ENCODE measurements at regions not wholly inside any gene's neighbourhood (a gene's known extent, or its start where the extent isn't known, plus 50 kb on each side); places are given as distances from the start of the nearest gene placed in this dataset.

DNA sequence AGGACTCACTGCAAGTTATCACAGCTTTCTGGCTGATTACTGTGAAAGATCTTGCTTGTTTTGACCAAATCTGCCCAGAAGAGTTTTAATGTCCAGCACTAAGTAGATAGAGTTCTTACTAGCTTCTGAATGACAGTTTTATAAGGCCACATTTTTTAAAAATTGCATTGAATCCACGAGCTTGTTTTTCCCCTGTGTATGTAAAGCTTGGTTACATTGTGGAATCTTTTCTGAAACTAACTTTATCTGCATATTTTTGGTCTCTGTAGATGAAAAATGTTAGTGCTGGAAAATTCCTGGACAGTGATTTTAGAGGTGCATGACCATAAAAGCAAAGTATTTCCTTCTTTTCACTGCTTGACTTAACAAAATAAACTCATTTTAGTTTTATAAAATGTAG, 650.3 kb upstream of the FAM241A start:
- Histone ChIP-seq H3K4me2 (ENCODE audit: insufficient read depth, low read length) (no peak overlapping the region), H2AFZ (ENCODE audit: low read depth, low read length) (no peak overlapping the region), H3K36me3 (ENCODE audit: control insufficient read depth in 2 of 2, extremely low read depth in 1 of 2, insufficient read depth in 2 of 2, low read length in 2 of 2) (no peaks in the 10 kb centered on the region), H3K27ac (ENCODE audit: insufficient read depth, low read depth, low read length) (no peak overlapping the region), H3K4me1 (ENCODE audit: control insufficient read depth, extremely low read depth, insufficient read depth, low read length) (no peaks in the 10 kb centered on the region), H3K27me3 (ENCODE audit: control insufficient read depth in 2 of 2, insufficient read depth in 2 of 2, low read length in 2 of 2) (no peaks in the 10 kb centered on the region), H4K20me1 (replicated peaks; ENCODE audit: control insufficient read depth, extremely low read depth, insufficient read depth, low read length) (no peaks in the 10 kb centered on the region), H3K4me3 (replicated peaks in 1 of 3; ENCODE audit: insufficient read depth in 1 of 3, low read depth in 1 of 3, low read length in 3 of 3) (no peak overlapping the region), H3K9me3 (replicated peaks; ENCODE audit: control insufficient read depth, insufficient read depth, low read length) (no peaks in the 10 kb centered on the region), H3K79me2 (ENCODE audit: control insufficient read depth, insufficient read depth, low read length) (no peaks in the 10 kb centered on the region), H3K9ac (replicated peaks; ENCODE audit: extremely low read depth, insufficient read depth, low read length) (no peak overlapping the region), H3K9me1 (replicated peaks; ENCODE audit: control insufficient read depth, extremely low read depth, insufficient read depth, low read length) (no peaks in the 10 kb centered on the region)
- ChIA-PET POLR2A (no interaction called here), CTCF (no interaction called here)
- no TSS peak for BruUV-seq (replicated peaks)
- DNase-seq (ENCODE audit: low read depth, low spot score) (no peak), FAIRE-seq (no peak)
- TF ChIP-seq EZH2 (IDR thresholded peaks at IDR 0.05; ENCODE audit: borderline replicate concordance, low read depth, low read length, severe bottlenecking): no peak
- TF ChIP-seq POLR2A (IDR thresholded peaks at IDR 0.05; ENCODE audit: low read depth, low read length): no peak
- TF ChIP-seq, protein P1, sequence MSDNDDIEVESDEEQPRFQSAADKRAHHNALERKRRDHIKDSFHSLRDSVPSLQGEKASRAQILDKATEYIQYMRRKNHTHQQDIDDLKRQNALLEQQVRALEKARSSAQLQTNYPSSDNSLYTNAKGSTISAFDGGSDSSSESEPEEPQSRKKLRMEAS (IDR thresholded peaks at IDR 0.05; ENCODE audit: insufficient read depth, insufficient read length): no peak
- TF ChIP-seq GATA2 (IDR thresholded peaks at IDR 0.05; ENCODE audit: insufficient read depth, insufficient read length, low read depth, low read length): no peak
- TF ChIP-seq FOS (IDR thresholded peaks at IDR 0.05; ENCODE audit: borderline replicate concordance, insufficient read depth, low read length): no peak
- no peak for TF ChIP-seq JUN (IDR thresholded peaks at IDR 0.05; ENCODE audit: borderline replicate concordance, insufficient read depth, insufficient read length, low read depth)
- no peak for TF ChIP-seq MYC (IDR thresholded peaks at IDR 0.05; ENCODE audit: low read depth, low read length)
- no peak for TF ChIP-seq CTCF (IDR thresholded peaks at IDR 0.05; ENCODE audit: extremely low read depth in 1 of 2, insufficient read depth in 1 of 2, low read depth in 1 of 2, low read length in 2 of 2)
- TF ChIP-seq POLR2AphosphoS5 (IDR thresholded peaks at IDR 0.05; ENCODE audit: insufficient read depth, low read depth, low read length): no peak
- dilution Hi-C loops (cut with MboI; ENCODE audit: extremely low pct_ligation_motif_present, low sequenced_read_pairs) (no loop called here), intact Hi-C loops (cut with micrococcal nuclease) (no loop called here)

All from endothelial cell of umbilical vein (primary cell).